ENCODE measurements at regions not wholly inside any gene's neighbourhood (a gene's known extent, or its start where the extent isn't known, plus 50 kb on each side); places are given as distances from the start of the nearest gene placed in this dataset.
"Not testable (repeated sequence)": the region's sequence is repeated elsewhere in the genome, so short reads cannot be mapped to it uniquely, and the experiment has no call there.

DNA sequence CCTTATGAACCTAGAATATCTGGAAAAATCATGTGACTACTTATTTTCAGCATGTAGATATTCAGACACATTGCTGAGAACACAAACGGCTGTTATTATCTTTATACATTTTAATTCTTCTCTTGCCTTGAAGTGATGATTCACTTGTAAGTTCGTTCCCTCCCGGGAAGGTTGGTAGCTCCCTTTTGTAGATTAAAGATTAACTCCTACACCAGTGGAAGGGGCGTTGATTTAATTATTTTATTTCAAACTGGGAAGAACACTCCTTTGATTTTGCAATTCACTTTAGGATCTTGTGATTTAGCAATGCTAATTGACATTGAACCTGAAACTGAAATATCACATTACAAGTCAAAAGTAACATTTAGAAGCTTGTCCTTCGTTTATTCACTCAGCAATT lies 103.4 kb downstream of the VCY start:
- Histone ChIP-seq H3K4me3 (ENCODE audit: low read depth, low read length) (no peak overlapping the region), H3K14ac (ENCODE audit: low read length) (no peak overlapping the region), H3K79me2 (ENCODE audit: control insufficient read depth, insufficient read depth, low read length, poor library complexity) (no peaks in the 10 kb centered on the region), H3K4me2 (ENCODE audit: low read length) (no peak overlapping the region), H2AK5ac (ENCODE audit: low read length) (no peak overlapping the region), H3K27ac (ENCODE audit: low read depth, low read length) (no peak overlapping the region), H3K4me1 (ENCODE audit: control insufficient read depth in 1 of 2, insufficient read depth in 2 of 2, low read length in 2 of 2) (no peaks in the 10 kb centered on the region), H3K18ac (ENCODE audit: low read length) (no peak overlapping the region), H3K9ac (ENCODE audit: low read length) (no peak overlapping the region), H2BK5ac (ENCODE audit: low read depth, low read length, poor library complexity) (no peak overlapping the region), H3K27me3 (ENCODE audit: insufficient read depth, low read length) (no peaks in the 10 kb centered on the region), H2AFZ (ENCODE audit: insufficient read depth, low read length, poor library complexity) (no peak overlapping the region), H3K9me3 (ENCODE audit: insufficient read depth, low read depth, low read length) (no peaks in the 10 kb centered on the region), H2BK120ac (ENCODE audit: insufficient read depth, low read length, poor library complexity) (no peak overlapping the region), H3K79me1 (ENCODE audit: low read length) (no peaks in the 10 kb centered on the region), H4K91ac (ENCODE audit: low read depth, low read length) (no peak overlapping the region), H2BK12ac (ENCODE audit: low read length) (no peak overlapping the region), H3K4ac (ENCODE audit: low read depth, low read length) (no peak overlapping the region), H4K8ac (ENCODE audit: low read depth, low read length) (no peak overlapping the region), H3K36me3 (ENCODE audit: control insufficient read depth in 1 of 2, insufficient read depth in 2 of 2, low read length in 2 of 2) (peaks cover 2 to 6% of the 10 kb centered on the region in 2 experiments), H3K23ac (ENCODE audit: low read length) (no peak overlapping the region), H4K12ac (ENCODE audit: low read depth, low read length) (no peak overlapping the region)
- no peak for DNase-seq
- no CpG with 5 or more reads among the region's 5 CpGs for WGBS (ENCODE audit: extremely low coverage, insufficient coverage, insufficient read length)

DNA sequence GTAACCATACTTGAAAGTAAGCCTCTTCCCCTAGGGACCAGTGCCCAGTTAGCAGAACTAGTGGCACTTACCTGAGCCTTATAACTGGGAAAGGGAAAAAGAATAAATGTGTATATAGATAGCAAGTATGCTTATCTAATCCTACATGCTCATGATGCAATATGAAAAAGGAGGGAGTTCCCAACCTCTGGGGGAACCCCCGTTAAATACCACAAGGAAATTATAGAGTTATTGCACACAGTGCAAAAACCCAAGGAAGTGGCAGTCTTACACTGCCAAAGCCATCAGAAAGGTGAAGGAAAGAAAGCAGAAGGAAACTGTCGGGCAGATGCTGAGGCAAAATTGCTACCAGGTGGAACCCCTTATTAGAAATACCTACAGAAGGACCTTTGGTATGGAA lies 92.2 kb downstream of the VCY start:
- not testable (repeated sequence) for H3K27ac ChIP-seq (ENCODE audit: low read depth, low read length); H3K27me3 ChIP-seq (ENCODE audit: insufficient read depth, low read length); H2BK5ac ChIP-seq (ENCODE audit: low read depth, low read length, poor library complexity); H3K9me3 ChIP-seq (ENCODE audit: insufficient read depth, low read depth, low read length); H4K8ac ChIP-seq (ENCODE audit: low read depth, low read length); H4K12ac ChIP-seq (ENCODE audit: low read depth, low read length); H3K4me3 ChIP-seq (ENCODE audit: low read depth, low read length); H3K18ac ChIP-seq (ENCODE audit: low read length); H3K79me2 ChIP-seq (ENCODE audit: control insufficient read depth, insufficient read depth, low read length, poor library complexity); H3K4ac ChIP-seq (ENCODE audit: low read depth, low read length); H2AK5ac ChIP-seq (ENCODE audit: low read length); H3K79me1 ChIP-seq (ENCODE audit: low read length); H3K4me1 ChIP-seq (ENCODE audit: control insufficient read depth in 1 of 2, insufficient read depth in 2 of 2, low read length in 2 of 2); H3K14ac ChIP-seq (ENCODE audit: low read length); DNase-seq; H3K23ac ChIP-seq (ENCODE audit: low read length); H3K4me2 ChIP-seq (ENCODE audit: low read length); H4K91ac ChIP-seq (ENCODE audit: low read depth, low read length); H3K9ac ChIP-seq (ENCODE audit: low read length); H2BK120ac ChIP-seq (ENCODE audit: insufficient read depth, low read length, poor library complexity); H2BK12ac ChIP-seq (ENCODE audit: low read length); H2AFZ ChIP-seq (ENCODE audit: insufficient read depth, low read length, poor library complexity)
- WGBS (ENCODE audit: extremely low coverage, insufficient coverage, insufficient read length): no CpG with 5 or more reads among the region's 2 CpGs
- peaks cover 11 to 15% of the 10 kb centered on the region in 2 experiments for H3K36me3 ChIP-seq (ENCODE audit: control insufficient read depth in 1 of 2, insufficient read depth in 2 of 2, low read length in 2 of 2)

DNA sequence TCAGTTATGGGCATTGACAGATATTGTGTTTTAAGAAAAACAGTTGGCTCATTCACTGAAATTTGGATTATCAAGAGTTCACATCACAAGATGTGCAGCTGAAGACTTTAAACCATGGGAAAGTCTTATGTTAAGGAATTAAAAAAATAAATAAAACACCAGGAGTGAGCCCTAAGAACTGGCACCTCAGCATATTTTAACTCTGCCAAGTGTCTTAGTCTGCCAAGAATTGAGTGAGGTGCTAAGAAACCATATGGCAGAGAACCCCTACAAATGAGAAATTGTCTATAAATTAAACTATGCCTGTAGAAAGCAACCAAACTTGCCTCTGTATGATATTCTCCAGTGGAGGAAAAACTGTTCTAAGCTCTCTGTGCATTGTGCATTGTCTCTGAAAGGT lies 78.5 kb downstream of the VCY start:
- no peaks in the 10 kb centered on the region for H3K9me3 ChIP-seq (ENCODE audit: insufficient read depth, low read depth, low read length)
- no peak overlapping the region for H3K14ac ChIP-seq (ENCODE audit: low read length)
- H4K91ac ChIP-seq (ENCODE audit: low read depth, low read length): no peak overlapping the region
- H3K18ac ChIP-seq (ENCODE audit: low read length): no peak overlapping the region
- no peak overlapping the region for H3K27ac ChIP-seq (ENCODE audit: low read depth, low read length)
- no peak overlapping the region for H2BK120ac ChIP-seq (ENCODE audit: insufficient read depth, low read length, poor library complexity)
- no peak overlapping the region for H4K12ac ChIP-seq (ENCODE audit: low read depth, low read length)
- peaks cover 4% of the 10 kb centered on the region in 2 experiments for H3K36me3 ChIP-seq (ENCODE audit: control insufficient read depth in 1 of 2, insufficient read depth in 2 of 2, low read length in 2 of 2)
- DNase-seq: no peak
- H4K8ac ChIP-seq (ENCODE audit: low read depth, low read length): no peak overlapping the region
- no peaks in the 10 kb centered on the region for H3K4me1 ChIP-seq (ENCODE audit: control insufficient read depth in 1 of 2, insufficient read depth in 2 of 2, low read length in 2 of 2)
- no peak overlapping the region for H2AK5ac ChIP-seq (ENCODE audit: low read length)
- H2BK12ac ChIP-seq (ENCODE audit: low read length): no peak overlapping the region
- no peaks in the 10 kb centered on the region for H3K27me3 ChIP-seq (ENCODE audit: insufficient read depth, low read length)
- H3K79me2 ChIP-seq (ENCODE audit: control insufficient read depth, insufficient read depth, low read length, poor library complexity): no peaks in the 10 kb centered on the region
- no peak overlapping the region for H3K4me2 ChIP-seq (ENCODE audit: low read length)
- no peak overlapping the region for H2AFZ ChIP-seq (ENCODE audit: insufficient read depth, low read length, poor library complexity)
- H2BK5ac ChIP-seq (ENCODE audit: low read depth, low read length, poor library complexity): no peak overlapping the region
- no peak overlapping the region for H3K9ac ChIP-seq (ENCODE audit: low read length)
- H3K4ac ChIP-seq (ENCODE audit: low read depth, low read length): no peak overlapping the region
- H3K23ac ChIP-seq (ENCODE audit: low read length): no peak overlapping the region
- no peaks in the 10 kb centered on the region for H3K79me1 ChIP-seq (ENCODE audit: low read length)
- no peak overlapping the region for H3K4me3 ChIP-seq (ENCODE audit: low read depth, low read length)

DNA sequence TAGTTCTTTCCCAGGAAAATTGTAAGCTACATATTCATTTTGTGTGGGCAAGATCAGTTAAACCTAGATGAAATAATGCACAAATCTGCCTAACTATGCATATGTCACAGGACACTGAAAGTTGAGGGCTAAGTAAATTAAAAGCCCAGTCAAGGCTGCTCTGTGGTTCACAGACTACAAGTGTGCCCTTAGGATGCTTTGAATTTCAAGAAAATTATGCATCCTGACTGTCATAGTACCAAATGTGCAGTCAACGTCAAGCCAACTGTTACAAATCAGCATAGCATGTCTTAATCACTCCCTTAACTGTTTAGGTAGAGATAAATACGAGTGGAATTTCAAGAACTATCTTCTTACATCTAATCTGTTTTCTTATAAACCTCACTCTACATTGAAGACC lies 55.8 kb downstream of the VCY start:
- not testable (repeated sequence) for H3K18ac ChIP-seq (ENCODE audit: low read length); H4K8ac ChIP-seq (ENCODE audit: low read depth, low read length); H2AK5ac ChIP-seq (ENCODE audit: low read length); H3K4ac ChIP-seq (ENCODE audit: low read depth, low read length); H4K12ac ChIP-seq (ENCODE audit: low read depth, low read length); H3K27ac ChIP-seq (ENCODE audit: low read depth, low read length); H3K27me3 ChIP-seq (ENCODE audit: insufficient read depth, low read length); H3K79me2 ChIP-seq (ENCODE audit: control insufficient read depth, insufficient read depth, low read length, poor library complexity); H3K4me2 ChIP-seq (ENCODE audit: low read length); H2BK120ac ChIP-seq (ENCODE audit: insufficient read depth, low read length, poor library complexity); H2BK5ac ChIP-seq (ENCODE audit: low read depth, low read length, poor library complexity); H2BK12ac ChIP-seq (ENCODE audit: low read length); H3K4me1 ChIP-seq (ENCODE audit: control insufficient read depth in 1 of 2, insufficient read depth in 2 of 2, low read length in 2 of 2); H3K23ac ChIP-seq (ENCODE audit: low read length); DNase-seq; H3K14ac ChIP-seq (ENCODE audit: low read length); H3K9ac ChIP-seq (ENCODE audit: low read length); H3K9me3 ChIP-seq (ENCODE audit: insufficient read depth, low read depth, low read length); H3K36me3 ChIP-seq (ENCODE audit: control insufficient read depth in 1 of 2, insufficient read depth in 2 of 2, low read length in 2 of 2); H3K4me3 ChIP-seq (ENCODE audit: low read depth, low read length); H4K91ac ChIP-seq (ENCODE audit: low read depth, low read length); H3K79me1 ChIP-seq (ENCODE audit: low read length); H2AFZ ChIP-seq (ENCODE audit: insufficient read depth, low read length, poor library complexity)
- WGBS (ENCODE audit: extremely low coverage, insufficient coverage, insufficient read length): no CpG with 5 or more reads among the region's 2 CpGs
